ENCODE measurements at regions not wholly inside any gene's neighbourhood (a gene's known extent, or its start where the extent isn't known, plus 50 kb on each side); places are given as distances from the start of the nearest gene placed in this dataset.

DNA sequence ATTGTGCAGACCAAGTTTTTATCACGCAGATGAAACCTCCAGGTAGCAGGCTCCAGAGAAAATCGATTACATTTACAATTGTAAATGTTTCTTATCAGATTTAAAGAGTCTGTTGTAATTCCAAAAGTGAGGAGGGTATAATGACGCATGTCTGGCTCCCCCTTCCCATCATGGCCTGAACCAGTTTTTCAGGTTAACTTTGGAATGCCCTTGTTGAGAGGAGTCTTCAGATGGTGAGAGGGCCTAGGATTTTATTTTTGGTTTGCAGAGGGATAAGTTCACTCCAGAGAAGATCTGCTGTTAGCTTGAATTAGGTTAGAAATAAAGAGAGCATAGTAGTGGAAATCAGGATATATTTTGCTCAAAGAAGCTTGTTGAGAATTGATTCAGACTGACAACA is 1028.3 kb upstream of the B3GALT2 start:
- Histone ChIP-seq H3K27me3 (no peaks in the 10 kb centered on the region), H3K4me3 (no peak overlapping the region), H3K36me3 (no peaks in the 10 kb centered on the region), H3K9me3 (no peaks in the 10 kb centered on the region), H3K4me1 (no peaks in the 10 kb centered on the region), H3K27ac (no peak overlapping the region)
- ATAC-seq (peak; percentile 43), DNase-seq (peak in 1 of 4 donors; percentile 8)
- intact Hi-C loops (cut with DNase I) = no loop called here
- TF ChIP-seq, protein P1, sequence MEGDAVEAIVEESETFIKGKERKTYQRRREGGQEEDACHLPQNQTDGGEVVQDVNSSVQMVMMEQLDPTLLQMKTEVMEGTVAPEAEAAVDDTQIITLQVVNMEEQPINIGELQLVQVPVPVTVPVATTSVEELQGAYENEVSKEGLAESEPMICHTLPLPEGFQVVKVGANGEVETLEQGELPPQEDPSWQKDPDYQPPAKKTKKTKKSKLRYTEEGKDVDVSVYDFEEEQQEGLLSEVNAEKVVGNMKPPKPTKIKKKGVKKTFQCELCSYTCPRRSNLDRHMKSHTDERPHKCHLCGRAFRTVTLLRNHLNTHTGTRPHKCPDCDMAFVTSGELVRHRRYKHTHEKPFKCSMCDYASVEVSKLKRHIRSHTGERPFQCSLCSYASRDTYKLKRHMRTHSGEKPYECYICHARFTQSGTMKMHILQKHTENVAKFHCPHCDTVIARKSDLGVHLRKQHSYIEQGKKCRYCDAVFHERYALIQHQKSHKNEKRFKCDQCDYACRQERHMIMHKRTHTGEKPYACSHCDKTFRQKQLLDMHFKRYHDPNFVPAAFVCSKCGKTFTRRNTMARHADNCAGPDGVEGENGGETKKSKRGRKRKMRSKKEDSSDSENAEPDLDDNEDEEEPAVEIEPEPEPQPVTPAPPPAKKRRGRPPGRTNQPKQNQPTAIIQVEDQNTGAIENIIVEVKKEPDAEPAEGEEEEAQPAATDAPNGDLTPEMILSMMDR (IDR thresholded peaks at IDR 0.05) = no peak

DNA sequence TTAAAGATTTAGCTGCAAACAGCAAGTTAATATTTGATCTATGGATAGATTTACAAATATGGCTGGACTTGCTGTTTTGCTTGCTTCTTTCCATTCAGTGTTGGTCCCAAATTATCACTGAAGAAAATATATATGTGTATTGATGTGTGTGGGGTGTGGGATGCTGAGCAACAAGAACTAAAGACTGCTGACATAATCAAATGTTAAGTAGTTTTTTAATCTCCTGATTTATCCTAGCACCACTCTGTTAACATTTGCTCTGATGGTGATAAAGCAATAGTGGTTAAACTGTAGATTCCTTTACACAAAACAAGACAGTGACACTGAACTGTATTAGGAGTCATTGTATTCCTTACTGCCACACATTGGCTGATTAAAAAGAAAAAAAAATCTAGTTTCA is 1023.5 kb upstream of the B3GALT2 start:
- Histone ChIP-seq H3K4me1 (no peaks in the 10 kb centered on the region), H3K27ac (no peak overlapping the region), H3K4me3 (no peak overlapping the region), H3K36me3 (no peaks in the 10 kb centered on the region), H3K9me3 (no peaks in the 10 kb centered on the region), H3K27me3 (no peaks in the 10 kb centered on the region)
- DNase-seq (no peak), ATAC-seq (no peak)
- intact Hi-C loops (cut with DNase I) = no loop called here
- TF ChIP-seq, protein P1 (IDR thresholded peaks at IDR 0.05) = no peak

DNA sequence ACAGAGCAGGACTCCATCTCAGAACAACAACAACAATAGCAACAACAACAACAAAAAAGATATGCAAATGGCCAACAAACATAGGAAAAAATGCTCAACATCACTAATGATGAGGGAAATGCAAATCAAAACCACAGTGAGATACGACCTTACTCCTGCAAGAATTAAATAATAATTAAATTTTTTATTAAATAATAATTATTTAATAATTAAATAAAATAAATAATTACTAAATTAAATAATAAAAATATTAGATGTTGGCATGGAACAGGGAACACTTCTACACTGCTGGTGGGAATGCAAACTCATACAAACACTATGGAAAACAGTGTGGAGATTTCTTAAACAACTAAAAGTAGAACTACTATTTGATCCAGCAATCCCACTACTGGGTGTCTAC is 1022.3 kb upstream of the B3GALT2 start:
- intact Hi-C loops (cut with DNase I) = no loop called here
- H3K9me3 ChIP-seq = no peaks in the 10 kb centered on the region
- H3K36me3 ChIP-seq = no peaks in the 10 kb centered on the region
- no peak overlapping the region for H3K27ac ChIP-seq
- TF ChIP-seq, protein P1 (IDR thresholded peaks at IDR 0.05) = no peak
- H3K4me3 ChIP-seq = no peak overlapping the region
- no peak for DNase-seq
- H3K27me3 ChIP-seq = no peaks in the 10 kb centered on the region
- no peak for ATAC-seq
- no peaks in the 10 kb centered on the region for H3K4me1 ChIP-seq

DNA sequence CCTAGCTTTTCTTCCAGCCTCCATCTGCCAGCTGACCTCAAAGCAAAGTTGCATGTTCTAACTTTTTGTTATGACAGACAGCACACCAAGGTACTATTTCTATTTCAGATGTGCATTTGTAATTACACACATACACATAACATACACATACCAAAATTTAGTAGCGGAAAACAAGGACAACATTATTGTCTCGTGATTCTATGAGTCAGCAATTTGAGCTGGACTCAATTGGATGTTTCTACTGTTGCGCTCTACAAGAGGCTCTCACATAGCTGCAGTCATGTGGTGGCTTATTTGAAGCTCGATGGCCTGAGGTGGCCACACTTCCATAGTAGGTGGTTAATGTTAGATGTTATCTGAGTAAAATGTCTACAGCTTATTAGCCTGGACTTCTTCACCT is 1010.1 kb upstream of the B3GALT2 start:
- ATAC-seq (no peak), DNase-seq (no peak)
- TF ChIP-seq, protein P1 (IDR thresholded peaks at IDR 0.05) = no peak
- Histone ChIP-seq H3K27ac (no peak overlapping the region), H3K4me3 (no peak overlapping the region), H3K27me3 (no peaks in the 10 kb centered on the region), H3K9me3 (no peaks in the 10 kb centered on the region), H3K4me1 (no peaks in the 10 kb centered on the region), H3K36me3 (no peaks in the 10 kb centered on the region)
- intact Hi-C loops (cut with DNase I) = no loop called here

DNA sequence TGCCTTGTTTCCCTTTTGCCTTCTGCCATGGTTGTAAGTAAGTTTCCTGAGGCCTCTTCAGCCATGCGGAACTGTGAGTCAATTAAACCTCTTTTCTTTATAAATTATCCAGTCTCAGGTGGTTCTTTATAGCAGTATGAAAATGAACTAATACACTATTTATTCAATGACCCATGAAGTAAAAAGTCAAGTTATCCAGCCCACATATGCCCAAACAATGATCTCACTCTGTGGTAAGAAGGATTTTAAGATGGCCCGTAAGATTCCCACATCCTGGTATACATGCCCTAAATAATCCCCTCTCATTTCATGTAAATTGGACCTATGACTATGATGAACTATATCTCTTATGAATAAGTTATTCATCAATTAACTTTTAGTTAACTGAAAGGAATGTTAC is 1008.3 kb upstream of the B3GALT2 start:
- H3K27me3 ChIP-seq = no peaks in the 10 kb centered on the region
- H3K9me3 ChIP-seq = no peaks in the 10 kb centered on the region
- H3K4me3 ChIP-seq = no peak overlapping the region
- intact Hi-C loops (cut with DNase I) = no loop called here
- H3K4me1 ChIP-seq = no peaks in the 10 kb centered on the region
- DNase-seq = no peak
- no peaks in the 10 kb centered on the region for H3K36me3 ChIP-seq
- no peak overlapping the region for H3K27ac ChIP-seq
- no peak for ATAC-seq
- TF ChIP-seq, protein P1 (IDR thresholded peaks at IDR 0.05) = no peak

Data from left lung (tissue), 4 donors.